Ascending aorta (tissue), 2 donors: ENCODE measurements at regions not wholly inside any gene's neighbourhood (a gene's known extent, or its start where the extent isn't known, plus 50 kb on each side); places are given as distances from the start of the nearest gene placed in this dataset.

Experiments
- DNase-seq, 2 donors: peaks; one replicate each; pipeline ENCODE4 v3.0.0-alpha.2; 2019; ENCODE audit warnings: low spot score in 2 of 2
- H3K27ac ChIP-seq, 2 donors: fragments of 200-600 bp; sonication (generic); one replicate each; pipeline ENCODE4 v1.5.1; 2016 to 2017; ENCODE audit warnings: mild to moderate bottlenecking in 1 of 2
- H3K27me3 ChIP-seq: fragments of 200-600 bp; sonication (generic); one replicate; pipeline ENCODE4 v1.5.1; 2017
- H3K36me3 ChIP-seq, 2 donors: fragments of 200-600 bp; sonication (generic); one replicate each; pipeline ENCODE4 v1.5.1; 2016
- H3K4me1 ChIP-seq, 2 donors: fragments of 200-600 bp; sonication (generic); one replicate each; pipeline ENCODE4 v1.5.1; 2016 to 2017; ENCODE audit warnings: mild to moderate bottlenecking in 1 of 2
- H3K4me3 ChIP-seq, 2 donors: fragments of 200-600 bp; sonication (generic); one replicate each; pipeline ENCODE4 v1.5.1; 2016 to 2017; ENCODE audit warnings: mild to moderate bottlenecking in 1 of 2
- H3K9me3 ChIP-seq, 2 donors: fragments of 200-600 bp; sonication (generic); one replicate each; pipeline ENCODE4 v1.5.1; 2016
- CTCF ChIP-seq, 3 experiments: fragments of 200-600 bp in 2 of 3; fragments of 450-650 bp in 1 of 3; sonication (generic) in 2 of 3; IDR thresholded peaks; one replicate each; pipeline ENCODE4 v1.5.1; 2016 to 2019; ENCODE audit warnings: antibody characterized with exemption in 3 of 3, mild to moderate bottlenecking in 1 of 3, moderate library complexity in 1 of 3
- intact Hi-C: fragments of 100-400 bp; cut with DNase I; formaldehyde crosslinking; loops from one replicate; pipeline ENCODE4 v1.15.1; 2023

- DNase-seq, result no peak
- no peak for TF ChIP-seq CTCF (IDR thresholded peaks at IDR 0.05)
- H3K9me3 ChIP-seq, result no peaks in the 10 kb centered on the region
- H3K27me3 ChIP-seq, result no peaks in the 10 kb centered on the region
- H3K27ac ChIP-seq, result no peak overlapping the region
- H3K4me1 ChIP-seq, result no peaks in the 10 kb centered on the region
- intact Hi-C loops, result no loop called here
- no peaks in the 10 kb centered on the region for H3K36me3 ChIP-seq
- H3K4me3 ChIP-seq, result no peak overlapping the region
Measured at GRCh38 chr9:91047993-91048607, 246.5 kb downstream of the SYK start.

GRCh38 chr9:91048749-91049148 is 247.1 kb downstream of the SYK start:
- intact Hi-C loops, result no loop called here

GRCh38 chr9:91053824-91054223 is 252.2 kb downstream of the SYK start:
- H3K9me3 ChIP-seq, result no peaks in the 10 kb centered on the region
- no peak overlapping the region for H3K27ac ChIP-seq
- no peak for DNase-seq
- H3K36me3 ChIP-seq, result no peaks in the 10 kb centered on the region
- H3K4me1 ChIP-seq, result no peaks in the 10 kb centered on the region
- intact Hi-C loops, result no loop called here
- no peak overlapping the region for H3K4me3 ChIP-seq
- H3K27me3 ChIP-seq, result no peaks in the 10 kb centered on the region
- TF ChIP-seq CTCF (IDR thresholded peaks at IDR 0.05), result no peak

More at GRCh38 chr9:91048749-91049148, 247.1 kb downstream of the SYK start:
- TF ChIP-seq CTCF (IDR thresholded peaks at IDR 0.05), result no peak
- H3K4me3 ChIP-seq, result no peak overlapping the region
- H3K27ac ChIP-seq, result no peak overlapping the region
- no peak for DNase-seq
- no peaks in the 10 kb centered on the region for H3K27me3 ChIP-seq
- no peaks in the 10 kb centered on the region for H3K36me3 ChIP-seq
- no peaks in the 10 kb centered on the region for H3K9me3 ChIP-seq
- H3K4me1 ChIP-seq, result no peaks in the 10 kb centered on the region

GRCh38 chr9:91055845-91056244 is 254.2 kb downstream of the SYK start:
- Histone ChIP-seq H3K4me1 (peaks cover 0 to 3% of the 10 kb centered on the region in 2 donors), H3K27me3 (no peaks in the 10 kb centered on the region), H3K36me3 (no peaks in the 10 kb centered on the region), H3K27ac (no peak overlapping the region), H3K4me3 (no peak overlapping the region), H3K9me3 (no peaks in the 10 kb centered on the region)
- intact Hi-C loops, result no loop called here
- DNase-seq, result no peak
- TF ChIP-seq CTCF (IDR thresholded peaks at IDR 0.05), result no peak

- Histone ChIP-seq H3K4me1 (peaks cover 0 to 3% of the 10 kb centered on the region in 2 donors), H3K27me3 (no peaks in the 10 kb centered on the region), H3K9me3 (no peaks in the 10 kb centered on the region), H3K27ac (no peak overlapping the region), H3K36me3 (no peaks in the 10 kb centered on the region), H3K4me3 (no peak overlapping the region)
- DNase-seq, result no peak
- no peak for TF ChIP-seq CTCF (IDR thresholded peaks at IDR 0.05)
- intact Hi-C loops, result no loop called here
Measured at GRCh38 chr9:91056486-91056885, 254.9 kb downstream of the SYK start.

- intact Hi-C loops, result no loop called here
- no peaks in the 10 kb centered on the region for H3K27me3 ChIP-seq
- H3K4me1 ChIP-seq, result peaks cover 0 to 3% of the 10 kb centered on the region in 2 donors
- no peak overlapping the region for H3K27ac ChIP-seq
- no peak for DNase-seq
- no peaks in the 10 kb centered on the region for H3K36me3 ChIP-seq
- TF ChIP-seq CTCF (IDR thresholded peaks at IDR 0.05), result no peak
- H3K4me3 ChIP-seq, result no peak overlapping the region
- H3K9me3 ChIP-seq, result no peaks in the 10 kb centered on the region
Measured at GRCh38 chr9:91056917-91057316, 255.3 kb downstream of the SYK start.
